ENCODE measurements at regions not wholly inside any gene's neighbourhood (a gene's known extent, or its start where the extent isn't known, plus 50 kb on each side); places are given as distances from the start of the nearest gene placed in this dataset.

- Histone ChIP-seq H3K79me2 (ENCODE audit: insufficient read depth, low read length) (no peaks in the 10 kb centered on the region), H3K4me1 (ENCODE audit: insufficient read depth, low read length) (no peaks in the 10 kb centered on the region), H3K36me3 (ENCODE audit: insufficient read depth, low read length) (no peaks in the 10 kb centered on the region), H4K20me1 (ENCODE audit: insufficient read depth, low read length) (no peaks in the 10 kb centered on the region), H2AFZ (ENCODE audit: low read depth, low read length) (no peak overlapping the region), H3K9me3 (ENCODE audit: insufficient read depth, low read length, severe bottlenecking) (no peaks in the 10 kb centered on the region), H3K9ac (ENCODE audit: low read depth, low read length) (no peak overlapping the region), H3K27ac (ENCODE audit: low read length) (no peak overlapping the region), H3K4me3 (ENCODE audit: low read depth in 1 of 2, low read length in 2 of 2) (no peak overlapping the region), H3K4me2 (ENCODE audit: insufficient read depth, low read length) (no peak overlapping the region), H3K27me3 (ENCODE audit: insufficient read depth, low read length, poor library complexity) (no peaks in the 10 kb centered on the region)
- DNase-seq (no peak), ATAC-seq (ENCODE audit: insufficient read depth, low read depth) (no peak)
- TF ChIP-seq EZH2 (IDR thresholded peaks at IDR 0.05; ENCODE audit: borderline replicate concordance, low read depth, low read length, severe bottlenecking) (no peak), CTCF (IDR thresholded peaks at IDR 0.05; ENCODE audit: borderline replicate concordance, extremely low read depth, low read length, poor library complexity, severe bottlenecking) (no peak)
Observed at GRCh38 chr3:22364851-22365250, 613.8 kb upstream of the ZNF385D start.

GRCh38 chr3:22366781-22367180, 615.8 kb upstream of the ZNF385D start:
- no peak overlapping the region for H3K9ac ChIP-seq (ENCODE audit: low read depth, low read length)
- H2AFZ ChIP-seq (ENCODE audit: low read depth, low read length) = no peak overlapping the region
- H3K9me3 ChIP-seq (ENCODE audit: insufficient read depth, low read length, severe bottlenecking) = peaks cover 2% of the 10 kb centered on the region
- H3K36me3 ChIP-seq (ENCODE audit: insufficient read depth, low read length) = no peaks in the 10 kb centered on the region
- no peak overlapping the region for H3K4me3 ChIP-seq (ENCODE audit: low read depth in 1 of 2, low read length in 2 of 2)
- H3K27me3 ChIP-seq (ENCODE audit: insufficient read depth, low read length, poor library complexity) = no peaks in the 10 kb centered on the region
- ATAC-seq (ENCODE audit: insufficient read depth, low read depth) (no peak), DNase-seq (no peak)
- H3K79me2 ChIP-seq (ENCODE audit: insufficient read depth, low read length) = no peaks in the 10 kb centered on the region
- H4K20me1 ChIP-seq (ENCODE audit: insufficient read depth, low read length) = no peaks in the 10 kb centered on the region
- no peaks in the 10 kb centered on the region for H3K4me1 ChIP-seq (ENCODE audit: insufficient read depth, low read length)
- no peak overlapping the region for H3K4me2 ChIP-seq (ENCODE audit: insufficient read depth, low read length)
- no peak overlapping the region for H3K27ac ChIP-seq (ENCODE audit: low read length)
- TF ChIP-seq CTCF (IDR thresholded peaks at IDR 0.05; ENCODE audit: borderline replicate concordance, extremely low read depth, low read length, poor library complexity, severe bottlenecking) = no peak
- TF ChIP-seq EZH2 (IDR thresholded peaks at IDR 0.05; ENCODE audit: borderline replicate concordance, low read depth, low read length, severe bottlenecking) = no peak

- no peaks in the 10 kb centered on the region for H3K27me3 ChIP-seq (ENCODE audit: insufficient read depth, low read length, poor library complexity)
- no peaks in the 10 kb centered on the region for H3K79me2 ChIP-seq (ENCODE audit: insufficient read depth, low read length)
- H3K9ac ChIP-seq (ENCODE audit: low read depth, low read length) = no peak overlapping the region
- H4K20me1 ChIP-seq (ENCODE audit: insufficient read depth, low read length) = no peaks in the 10 kb centered on the region
- TF ChIP-seq EZH2 (IDR thresholded peaks at IDR 0.05; ENCODE audit: borderline replicate concordance, low read depth, low read length, severe bottlenecking) (no peak), CTCF (IDR thresholded peaks at IDR 0.05; ENCODE audit: borderline replicate concordance, extremely low read depth, low read length, poor library complexity, severe bottlenecking) (no peak)
- no peak overlapping the region for H2AFZ ChIP-seq (ENCODE audit: low read depth, low read length)
- H3K4me2 ChIP-seq (ENCODE audit: insufficient read depth, low read length) = no peak overlapping the region
- H3K27ac ChIP-seq (ENCODE audit: low read length) = no peak overlapping the region
- ATAC-seq (ENCODE audit: insufficient read depth, low read depth) (no peak), DNase-seq (no peak)
- peaks cover 5% of the 10 kb centered on the region for H3K9me3 ChIP-seq (ENCODE audit: insufficient read depth, low read length, severe bottlenecking)
- H3K4me1 ChIP-seq (ENCODE audit: insufficient read depth, low read length) = no peaks in the 10 kb centered on the region
- no peaks in the 10 kb centered on the region for H3K36me3 ChIP-seq (ENCODE audit: insufficient read depth, low read length)
- H3K4me3 ChIP-seq (ENCODE audit: low read depth in 1 of 2, low read length in 2 of 2) = no peak overlapping the region
Observed at GRCh38 chr3:22371036-22371435, 620.0 kb upstream of the ZNF385D start.

Data from DND-41 (cell line).